ENCODE measurements at regions not wholly inside any gene's neighbourhood (a gene's known extent, or its start where the extent isn't known, plus 50 kb on each side); places are given as distances from the start of the nearest gene placed in this dataset.

DNA sequence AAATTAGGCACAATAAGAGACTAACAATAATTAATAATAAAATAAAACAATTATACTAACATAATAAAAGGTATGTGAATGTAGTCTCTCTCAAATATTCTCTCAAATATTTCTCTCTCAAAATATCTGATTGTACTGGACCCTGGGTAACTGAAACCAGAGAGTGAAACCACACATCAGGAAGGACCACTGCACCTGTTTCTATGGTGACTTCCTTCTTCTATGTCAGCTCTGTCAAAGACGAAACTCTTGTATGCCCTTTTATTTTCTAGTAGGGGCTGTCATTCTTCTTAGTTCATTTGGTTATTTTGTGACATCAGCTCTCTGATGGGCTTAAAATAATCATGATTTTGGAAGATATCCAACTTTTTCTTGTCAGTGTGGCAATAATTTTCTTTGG lies 428.0 kb upstream of the TPK1 start:
- TF ChIP-seq POLR2A (IDR thresholded peaks at IDR 0.05) (no peak), EP300 (IDR thresholded peaks at IDR 0.05) (no peak)
